ENCODE measurements at regions not wholly inside any gene's neighbourhood (a gene's known extent, or its start where the extent isn't known, plus 50 kb on each side); places are given as distances from the start of the nearest gene placed in this dataset.

- peak; percentile 31 for DNase-seq
Observed at GRCh38 chr6:166046226-166046625, 121.4 kb downstream of the TBXT start.

GRCh38 chr6:166045860-166046200 is 121.8 kb downstream of the TBXT start:
- DNase-seq, result no peak

GRCh38 chr6:166045173-166045859 is 122.3 kb downstream of the TBXT start:
- DNase-seq, result no peak

GRCh38 chr6:166041277-166041676 is 126.4 kb downstream of the TBXT start:
- DNase-seq, result no peak

- DNase-seq, result no peak
Observed at GRCh38 chr6:166040292-166040691, 127.4 kb downstream of the TBXT start.

- DNase-seq, result peak; percentile 16
Observed at GRCh38 chr6:166036316-166037095, 131.1 kb downstream of the TBXT start.

- peak; percentile 26 for DNase-seq
Observed at GRCh38 chr6:166032366-166033200, 135.1 kb downstream of the TBXT start.

- no peak for DNase-seq
Observed at GRCh38 chr6:166031275-166031674, 136.4 kb downstream of the TBXT start.

GRCh38 chr6:166029506-166029905 is 138.1 kb downstream of the TBXT start:
- DNase-seq, result no peak

- DNase-seq, result no peak
Observed at GRCh38 chr6:166027761-166028160, 139.9 kb downstream of the TBXT start.

- DNase-seq, result no peak
Observed at GRCh38 chr6:166026586-166027126, 141.0 kb downstream of the TBXT start.

- peak; percentile 21 for DNase-seq
Observed at GRCh38 chr6:166025149-166025898, 142.3 kb downstream of the TBXT start.

- no peak for DNase-seq
Observed at GRCh38 chr6:166024252-166024651, 143.4 kb downstream of the TBXT start.

GRCh38 chr6:166023273-166023989 is 144.2 kb downstream of the TBXT start:
- DNase-seq, result no peak

- DNase-seq, result no peak
Observed at GRCh38 chr6:166021429-166021828, 146.2 kb downstream of the TBXT start.

GRCh38 chr6:166019214-166019613 is 148.4 kb downstream of the TBXT start:
- DNase-seq, result no peak

- DNase-seq, result no peak
Observed at GRCh38 chr6:166017032-166017635, 150.5 kb downstream of the TBXT start.

- DNase-seq, result no peak
Observed at GRCh38 chr6:166014966-166015365, 152.7 kb downstream of the TBXT start.

GRCh38 chr6:166010136-166010960 is 157.3 kb downstream of the TBXT start:
- DNase-seq, result no peak

GRCh38 chr6:166009385-166010031 is 158.1 kb downstream of the TBXT start:
- no peak for DNase-seq

Measured in DMS53 (cell line).